BJ (cell line): ENCODE measurements at regions not wholly inside any gene's neighbourhood (a gene's known extent, or its start where the extent isn't known, plus 50 kb on each side); places are given as distances from the start of the nearest gene placed in this dataset.
A peak's percentile ranks its signal among the peaks of the same experiment; 100 is the strongest.

Experiments used
- CTCF ChIA-PET: fragments of 350-600 bp; formaldehyde crosslinking; extraction: SDS; loops from one replicate; lab custom pipeline; 2021; ENCODE audit warnings: antibody characterized with exemption, inconsistent platforms; lab: Yijun Ruan, JAX
- POLR2A ChIA-PET: fragments of 300-600 bp; sonication (Branson Sonifier 250); formaldehyde crosslinking; extraction: SDS; loops from one replicate; lab custom pipeline; 2021; ENCODE audit warnings: antibody characterized with exemption; lab: Charles Lee
- DNase-seq: peaks from one replicate; pipeline ENCODE4 v3.0.0-alpha.2; 2011; ENCODE audit warnings: low read depth
- H3K27me3 ChIP-seq: 2 replicates; pipeline ENCODE4 v1.6.0; 2011; ENCODE audit warnings: low read length; ENCODE audit not compliant: control insufficient read depth, insufficient read depth
- H3K36me3 ChIP-seq: 2 replicates; pipeline ENCODE4 v1.5.1; 2011; ENCODE audit warnings: low read length; ENCODE audit not compliant: control insufficient read depth, insufficient read depth
- H3K4me3 ChIP-seq: 2 replicates; pipeline ENCODE4 v1.5.1; 2011; ENCODE audit warnings: low read depth, mild to moderate bottlenecking, control low read depth, low read length
- CTCF ChIP-seq: IDR thresholded peaks from 2 replicates; pipeline ENCODE4 v1.5.1; 2011; ENCODE audit warnings: low read depth, mild to moderate bottlenecking, control low read depth, inconsistent platforms, low read length, moderate library complexity; ENCODE audit not compliant: insufficient read depth

GRCh38 chr13:26497968-26498511, 59.4 kb upstream of the WASF3 start:
- POLR2A ChIA-PET, result no interaction called here
- Histone ChIP-seq H3K27me3 (no peaks in the 10 kb centered on the region), H3K4me3 (no peak overlapping the region), H3K36me3 (no peaks in the 10 kb centered on the region)
- no peak for TF ChIP-seq CTCF
- CTCF ChIA-PET, result interaction anchor here (0.9 to 7.4 kb wide), 5 partner anchors 14 to 314 kb away, joined by 3 to 102 read pairs (median 38); no protein-coding TSS in a partner anchor
- DNase-seq, result peak; percentile 62

GRCh38 chr13:26498656-26499601, 58.6 kb upstream of the WASF3 start:
- POLR2A ChIA-PET, result no interaction called here
- DNase-seq, result no peak
- CTCF ChIA-PET, result interaction anchor here (0.9 to 7.4 kb wide), 4 partner anchors 15 to 315 kb away, joined by 3 to 102 read pairs (median 63); no protein-coding TSS in a partner anchor
- H3K4me3 ChIP-seq, result no peak overlapping the region
- TF ChIP-seq CTCF, result no peak
- H3K36me3 ChIP-seq, result no peaks in the 10 kb centered on the region
- H3K27me3 ChIP-seq, result no peaks in the 10 kb centered on the region

- POLR2A ChIA-PET, result no interaction called here
- TF ChIP-seq CTCF, result no peak
- H3K4me3 ChIP-seq, result no peak overlapping the region
- H3K36me3 ChIP-seq, result no peaks in the 10 kb centered on the region
- no peak for DNase-seq
- no peaks in the 10 kb centered on the region for H3K27me3 ChIP-seq
- CTCF ChIA-PET, result interaction anchor here (0.6 to 1.6 kb wide), 3 partner anchors 17 to 419 kb away, joined by 3 to 5 read pairs (median 5); no protein-coding TSS in a partner anchor
Measured at GRCh38 chr13:26500618-26501320, 56.7 kb upstream of the WASF3 start.

- POLR2A ChIA-PET, result no interaction called here
Measured at GRCh38 chr13:26501641-26502040, 55.8 kb upstream of the WASF3 start.

More at GRCh38 chr13:26501641-26502040, 55.8 kb upstream of the WASF3 start:
- Histone ChIP-seq H3K27me3 (no peaks in the 10 kb centered on the region), H3K4me3 (no peak overlapping the region), H3K36me3 (no peaks in the 10 kb centered on the region)
- no peak for DNase-seq
- CTCF ChIA-PET, result interaction anchor here (0.5 to 1.6 kb wide), 6 partner anchors 10 to 197 kb away, joined by 3 to 5 read pairs (median 4); no protein-coding TSS in a partner anchor
- no peak for TF ChIP-seq CTCF
